IMR-90 (cell line): ENCODE measurements at regions not wholly inside any gene's neighbourhood (a gene's known extent, or its start where the extent isn't known, plus 50 kb on each side); places are given as distances from the start of the nearest gene placed in this dataset.

Experiments used
- ATAC-seq: fragments of 200-7000 bp; cut with Tn5 transposase; 2 replicates; pipeline ENCODE4 v1.9.1; 2020; ENCODE audit warnings: low read depth, mild to moderate bottlenecking, moderate library complexity
- BruUV-seq: library from RNA; stranded (reverse); fragments of 400-500 nt; replicated peaks from 2 replicates; lab custom pipeline; 2021; lab: Mats Ljungman, UMichigan
- CTCF ChIA-PET: fragments of 300-600 bp; formaldehyde crosslinking; extraction: SDS; loops from one replicate; lab custom pipeline; 2021; ENCODE audit warnings: antibody characterized with exemption; lab: Yijun Ruan, JAX
- POLR2A ChIA-PET: fragments of 300-600 bp; sonication (Branson Sonifier 250); formaldehyde crosslinking; loops from one replicate; lab custom pipeline; 2022; ENCODE audit warnings: antibody characterized with exemption; ENCODE audit not compliant: unreplicated experiment; lab: Charles Lee
- DNase-seq: peaks from one replicate; pipeline ENCODE4 v3.0.0; 2013
- H2AFZ ChIP-seq: replicated peaks from 2 replicates; pipeline ENCODE3; 2013; ENCODE audit warnings: low read length, mild to moderate bottlenecking; ENCODE audit not compliant: poor library complexity
- H2AK5ac ChIP-seq: 2 replicates; pipeline ENCODE4 v1.6.1; 2013; ENCODE audit warnings: low read depth, low read length, inconsistent platforms
- H2AK9ac ChIP-seq: replicated peaks from 2 replicates; pipeline ENCODE3; 2013; ENCODE audit warnings: mild to moderate bottlenecking, low read depth, low read length, moderate library complexity; ENCODE audit not compliant: poor library complexity
- H2BK120ac ChIP-seq: 2 replicates; pipeline ENCODE4 v1.6.1; 2013; ENCODE audit warnings: low read depth, low read length, inconsistent platforms
- H2BK15ac ChIP-seq: 3 replicates; pipeline ENCODE4 v1.6.1; 2013; ENCODE audit warnings: low read depth, low read length, inconsistent platforms
- H2BK20ac ChIP-seq: 2 replicates; pipeline ENCODE4 v1.6.1; 2013; ENCODE audit warnings: low read depth, mild to moderate bottlenecking, inconsistent platforms, low read length, moderate library complexity
- H2BK5ac ChIP-seq: 2 replicates; pipeline ENCODE4 v1.6.1; 2013; ENCODE audit warnings: mild to moderate bottlenecking, low read depth, low read length, inconsistent platforms; ENCODE audit not compliant: poor library complexity, severe bottlenecking
- H3K14ac ChIP-seq: replicated peaks from 2 replicates; pipeline ENCODE4 v1.6.1; 2013; ENCODE audit warnings: low read depth, low read length, inconsistent platforms
- H3K18ac ChIP-seq: 2 replicates; pipeline ENCODE4 v1.6.1; 2013; ENCODE audit warnings: low read depth, low read length, control low read depth
- H3K23ac ChIP-seq: 2 replicates; pipeline ENCODE4 v1.6.1; 2013; ENCODE audit warnings: low read depth, low read length, inconsistent platforms
- H3K27ac ChIP-seq: 2 replicates; pipeline ENCODE4 v1.5.1; 2013; ENCODE audit warnings: mild to moderate bottlenecking, control low read depth, low read length; ENCODE audit not compliant: insufficient read depth
- H3K27me3 ChIP-seq: 2 replicates; pipeline ENCODE4 v1.6.1; 2013; ENCODE audit warnings: low read length; ENCODE audit not compliant: control insufficient read depth, insufficient read depth
- H3K36me3 ChIP-seq: 2 replicates; pipeline ENCODE4 v1.6.1; 2013; ENCODE audit warnings: low read length, mixed read lengths; ENCODE audit not compliant: control insufficient read depth, insufficient read depth
- H3K4ac ChIP-seq: 2 replicates; pipeline ENCODE4 v1.6.1; 2013; ENCODE audit warnings: low read depth, low read length, inconsistent platforms
- H3K4me1 ChIP-seq: 2 replicates; pipeline ENCODE4 v1.6.1; 2013; ENCODE audit warnings: low read length, mixed read lengths; ENCODE audit not compliant: control insufficient read depth, insufficient read depth
- H3K4me2 ChIP-seq: 2 replicates; pipeline ENCODE4 v1.6.1; 2013; ENCODE audit warnings: low read depth, mild to moderate bottlenecking, control low read depth, low read length, moderate library complexity
- H3K4me3 ChIP-seq: 2 replicates; pipeline ENCODE4 v1.5.1; 2013; ENCODE audit warnings: low read depth, mild to moderate bottlenecking, control low read depth, low read length, moderate library complexity; ENCODE audit not compliant: insufficient read depth
- H3K56ac ChIP-seq: 2 replicates; pipeline ENCODE4 v1.6.1; 2013; ENCODE audit warnings: low read length, inconsistent platforms; ENCODE audit not compliant: insufficient read depth; ENCODE audit errors: extremely low read depth
- H3K79me1 ChIP-seq, 2 experiments: 2 replicates each; pipeline ENCODE4 v1.6.1; 2013; ENCODE audit warnings: low read length in 2 of 2, inconsistent platforms in 1 of 2, low read depth in 1 of 2
- H3K9ac ChIP-seq: 2 replicates; pipeline ENCODE4 v1.6.1; 2013; ENCODE audit warnings: low read depth, low read length, control low read depth
- H3K9me1 ChIP-seq: 2 replicates; pipeline ENCODE4 v1.6.1; 2013; ENCODE audit warnings: low read length, inconsistent platforms; ENCODE audit not compliant: insufficient read depth
- H3K9me3 ChIP-seq: 2 replicates; pipeline ENCODE4 v1.6.1; 2013; ENCODE audit warnings: low read length; ENCODE audit not compliant: control insufficient read depth, insufficient read depth
- H4K20me1 ChIP-seq: 2 replicates; pipeline ENCODE4 v1.6.1; 2013; ENCODE audit warnings: low read length, inconsistent platforms; ENCODE audit not compliant: insufficient read depth
- H4K5ac ChIP-seq: 2 replicates; pipeline ENCODE4 v1.6.1; 2013; ENCODE audit warnings: mild to moderate bottlenecking, low read depth, low read length, control low read depth
- H4K8ac ChIP-seq, 2 experiments: 2 replicates each; pipeline ENCODE4 v1.6.1; 2013; ENCODE audit warnings: low read depth in 2 of 2, low read length in 2 of 2, control low read depth in 1 of 2, inconsistent platforms in 1 of 2
- H4K91ac ChIP-seq: 2 replicates; pipeline ENCODE4 v1.6.1; 2013; ENCODE audit warnings: low read depth, low read length, inconsistent platforms; ENCODE audit not compliant: insufficient read depth
- BHLHE40 ChIP-seq: fragments of 150-350 bp; IDR thresholded peaks from 2 replicates; pipeline ENCODE4 v1.6.1; 2016; ENCODE audit warnings: mild to moderate bottlenecking, low read depth, low read length
- CHD1 ChIP-seq: IDR thresholded peaks from 2 replicates; pipeline ENCODE4 v1.6.1; 2012; ENCODE audit warnings: low read depth, low read length, improper control_type of control experiment
- CTCF ChIP-seq: conservative IDR thresholded peaks from 2 replicates; pipeline ENCODE4 v1.5.1; 2012; ENCODE audit warnings: mild to moderate bottlenecking, low read depth, low read length, improper control_type of control experiment
- MAFK ChIP-seq: IDR thresholded peaks from 2 replicates; pipeline ENCODE4 v1.6.1; 2012; ENCODE audit warnings: low read depth, low read length, improper control_type of control experiment
- MAZ ChIP-seq: IDR thresholded peaks from 2 replicates; pipeline ENCODE4 v1.6.1; 2012; ENCODE audit warnings: low read depth, mild to moderate bottlenecking, low read length, improper control_type of control experiment, moderate library complexity, borderline replicate concordance
- POLR2A ChIP-seq: IDR thresholded peaks from 2 replicates; pipeline ENCODE4 v1.6.1; 2012; ENCODE audit warnings: mild to moderate bottlenecking, low read depth, low read length
- RCOR1 ChIP-seq: IDR thresholded peaks from 2 replicates; pipeline ENCODE4 v1.6.1; 2012; ENCODE audit warnings: mild to moderate bottlenecking, low read length, improper control_type of control experiment; ENCODE audit not compliant: insufficient replicate concordance
- RFX5 ChIP-seq: IDR thresholded peaks from 2 replicates; pipeline ENCODE4 v1.8.0; 2012; ENCODE audit warnings: low read depth, mild to moderate bottlenecking, low read length, moderate library complexity
- WGBS, 2 experiments: methylation state at CpG; one replicate each; pipeline versions ENCODE4 v1.1.5 to v1.1.7; 2013; ENCODE audit warnings: missing lambda C conversion rate in 2 of 2; ENCODE audit not compliant: insufficient read length in 1 of 2; ENCODE audit errors: extremely low coverage in 2 of 2; 5-methylcytosine and 5-hydroxymethylcytosine counted together
- dilution Hi-C: fragments of 300-500 bp; cut with HindIII; formaldehyde crosslinking; loops from one replicate; pipeline ENCODE4 v1.14.3; 2018; ENCODE audit warnings: low sequenced_read_pairs; ENCODE audit not compliant: unreplicated experiment
- in situ Hi-C: fragments of 300-500 bp; cut with MboI; formaldehyde crosslinking; loops from 3 replicates; pipeline ENCODE4 v1.14.3; 2019; ENCODE audit warnings: low sequenced_read_pairs, inconsistent platforms, mixed read lengths
- intact Hi-C: fragments of 100-400 bp; cut with micrococcal nuclease; formaldehyde crosslinking; loops from 2 replicates; pipeline ENCODE4 v1.10.0; 2022

GRCh38 chr12:89279499-89279898 is 72.8 kb downstream of the DUSP6 start:
- no peak overlapping the region for H2BK5ac ChIP-seq
- no peak overlapping the region for H3K14ac ChIP-seq
- no peaks in the 10 kb centered on the region for H3K27me3 ChIP-seq
- H3K9me1 ChIP-seq, result peaks cover 2% of the 10 kb centered on the region; the same call in 1 of the 2 replicates
- H4K5ac ChIP-seq, result no peak overlapping the region
- H3K27ac ChIP-seq, result no peak overlapping the region
- no peak overlapping the region for H3K23ac ChIP-seq
- no peak for ATAC-seq
- no peak overlapping the region for H3K4me2 ChIP-seq
- ChIA-PET POLR2A (no interaction called here), CTCF (interaction anchor here (0.6 kb wide), 1 partner anchor 56 kb away, joined by 5 read pairs; no protein-coding TSS in a partner anchor)
- no peak overlapping the region for H2AFZ ChIP-seq
- no CpG with 5 or more reads among the region's 4 CpGs for WGBS, 2 experiments
- H3K9me3 ChIP-seq, result no peaks in the 10 kb centered on the region
- H3K56ac ChIP-seq, result no peak overlapping the region
- H2BK120ac ChIP-seq, result no peak overlapping the region
- no peak overlapping the region for H4K91ac ChIP-seq
- H3K36me3 ChIP-seq, result no peaks in the 10 kb centered on the region
- peaks cover 3% of the 10 kb centered on the region for H3K4me1 ChIP-seq
- H4K8ac ChIP-seq, result no peak overlapping the region
- no peaks in the 10 kb centered on the region for H4K20me1 ChIP-seq
- H2BK15ac ChIP-seq, result no peak overlapping the region
- H3K4ac ChIP-seq, result no peak overlapping the region
- H3K79me1 ChIP-seq, result no peaks in the 10 kb centered on the region
- H2AK9ac ChIP-seq, result no peak overlapping the region
- no peak overlapping the region for H3K4me3 ChIP-seq
- H3K18ac ChIP-seq, result no peak overlapping the region
- BruUV-seq, result no TSS peak
- H2BK20ac ChIP-seq, result no peak overlapping the region
- H3K9ac ChIP-seq, result no peak overlapping the region
- DNase-seq, result no peak
- intact Hi-C loops, result no loop called here
- dilution Hi-C loops, result no loop called here
- no peak overlapping the region for H2AK5ac ChIP-seq
- no peak for TF ChIP-seq MAZ
- no peak for TF ChIP-seq BHLHE40
- TF ChIP-seq RFX5, result no peak
- TF ChIP-seq POLR2A, result no peak
- TF ChIP-seq CHD1, result no peak
- TF ChIP-seq CTCF, result no peak
- no peak for TF ChIP-seq MAFK
- no peak for TF ChIP-seq RCOR1
- in situ Hi-C loops, result no loop called here
